Fibroblast of the aortic adventitia (primary cell): ENCODE measurements at regions not wholly inside any gene's neighbourhood (a gene's known extent, or its start where the extent isn't known, plus 50 kb on each side); places are given as distances from the start of the nearest gene placed in this dataset.

ENCODE experiments used
- DNase-seq: peaks from one replicate; pipeline ENCODE4 v3.0.0-alpha.2; 2010; ENCODE audit warnings: low read depth
- H3K4me3 ChIP-seq: 2 replicates; pipeline ENCODE4 v1.5.1; 2011; ENCODE audit warnings: low read depth, mild to moderate bottlenecking, control low read depth, low read length, moderate library complexity
- CTCF ChIP-seq: IDR thresholded peaks from 2 replicates; pipeline ENCODE4 v1.5.1; 2011; ENCODE audit warnings: mild to moderate bottlenecking, low read length, control low read depth, inconsistent platforms; ENCODE audit not compliant: insufficient read depth

- no peak for DNase-seq
- no peak overlapping the region for H3K4me3 ChIP-seq
- TF ChIP-seq CTCF, result no peak
Observed at GRCh38 chr13:76239031-76239680, 603.0 kb downstream of the LMO7 start.

GRCh38 chr13:76231522-76232167 lies 595.5 kb downstream of the LMO7 start:
- DNase-seq, result no peak
- no peak for TF ChIP-seq CTCF
- H3K4me3 ChIP-seq, result no peak overlapping the region

- H3K4me3 ChIP-seq, result no peak overlapping the region
- DNase-seq, result no peak
- TF ChIP-seq CTCF, result no peak
Observed at GRCh38 chr13:76229281-76229680, 593.2 kb downstream of the LMO7 start.

- no peak for TF ChIP-seq CTCF
- no peak overlapping the region for H3K4me3 ChIP-seq
- DNase-seq, result no peak
Observed at GRCh38 chr13:76226941-76227340, 590.8 kb downstream of the LMO7 start.

GRCh38 chr13:76225815-76226489 lies 589.8 kb downstream of the LMO7 start:
- DNase-seq, result peak; percentile 42
- no peak for TF ChIP-seq CTCF
- no peak overlapping the region for H3K4me3 ChIP-seq

GRCh38 chr13:76223999-76224398 lies 587.9 kb downstream of the LMO7 start:
- no peak for DNase-seq
- no peak for TF ChIP-seq CTCF
- H3K4me3 ChIP-seq, result no peak overlapping the region
